Glutamatergic neuron (in vitro differentiated cells): ENCODE measurements at regions not wholly inside any gene's neighbourhood (a gene's known extent, or its start where the extent isn't known, plus 50 kb on each side); places are given as distances from the start of the nearest gene placed in this dataset.

ENCODE experiments used
- DNase-seq: peaks from one replicate; pipeline ENCODE4 v3.0.0; 2022
- H3K27ac Mint-ChIP-seq: one replicate; pipeline ENCODE4 v1.8.0; 2020; ENCODE audit warnings: mild to moderate bottlenecking, mixed read lengths, inconsistent platforms; ENCODE audit not compliant: unreplicated experiment
- H3K27me3 Mint-ChIP-seq: one replicate; pipeline ENCODE4 v1.8.0; 2020; ENCODE audit warnings: mild to moderate bottlenecking, moderate library complexity, mixed read lengths, inconsistent platforms; ENCODE audit not compliant: unreplicated experiment
- H3K36me3 Mint-ChIP-seq: one replicate; pipeline ENCODE4 v1.8.0; 2020; ENCODE audit warnings: mild to moderate bottlenecking, mixed read lengths, inconsistent platforms; ENCODE audit not compliant: unreplicated experiment
- H3K4me1 Mint-ChIP-seq: one replicate; pipeline ENCODE4 v1.8.0; 2020; ENCODE audit warnings: mild to moderate bottlenecking, low read depth, mixed read lengths, inconsistent platforms; ENCODE audit not compliant: unreplicated experiment
- H3K4me3 Mint-ChIP-seq: one replicate; pipeline ENCODE4 v1.8.0; 2020; ENCODE audit warnings: mild to moderate bottlenecking, mixed read lengths, inconsistent platforms; ENCODE audit not compliant: unreplicated experiment
- H3K9me3 Mint-ChIP-seq: one replicate; pipeline ENCODE4 v1.8.0; 2020; ENCODE audit warnings: mild to moderate bottlenecking, moderate library complexity, mixed read lengths, inconsistent platforms; ENCODE audit not compliant: unreplicated experiment
- TF ChIP-seq, protein P1 (sequence below): fragments of 200-600 bp; sonication (generic); IDR thresholded peaks from one replicate; pipeline ENCODE4 v1.5.0; 2021; ENCODE audit not compliant: partially characterized antibody, unreplicated experiment

DNA sequence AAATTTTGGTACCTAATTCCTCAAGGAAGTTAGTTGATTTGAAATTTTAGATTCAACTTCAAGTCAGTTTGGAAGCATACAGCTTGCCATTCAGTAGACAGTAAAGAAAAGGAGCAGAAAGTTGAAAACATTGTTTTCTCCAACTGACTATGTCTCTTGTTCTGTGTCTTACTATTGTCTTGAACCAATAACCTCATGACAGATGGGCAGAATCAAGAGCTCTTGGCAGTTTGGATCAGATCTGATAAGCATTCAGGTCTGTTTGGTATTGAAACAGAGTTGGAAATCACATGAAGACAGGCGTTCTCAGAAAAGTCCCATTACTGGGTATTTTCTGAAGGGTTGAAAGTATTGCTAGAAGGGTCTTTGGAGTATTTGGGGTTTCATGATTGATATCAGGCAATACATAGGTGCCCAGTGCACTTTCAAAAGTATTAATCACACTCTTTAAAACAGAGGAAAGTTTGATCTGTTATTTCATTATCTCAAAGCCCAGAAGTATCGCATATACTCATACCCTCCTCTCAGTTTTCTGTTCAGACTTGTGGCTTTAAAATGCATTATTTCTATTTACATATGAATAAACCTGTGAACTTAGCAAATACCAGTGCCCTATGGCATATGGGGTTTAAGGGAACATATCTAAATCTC is 428.4 kb upstream of the ZEB2 start:
- DNase-seq = no peak
- H3K36me3 Mint-ChIP-seq = no peaks in the 10 kb centered on the region
- TF ChIP-seq, protein P1, sequence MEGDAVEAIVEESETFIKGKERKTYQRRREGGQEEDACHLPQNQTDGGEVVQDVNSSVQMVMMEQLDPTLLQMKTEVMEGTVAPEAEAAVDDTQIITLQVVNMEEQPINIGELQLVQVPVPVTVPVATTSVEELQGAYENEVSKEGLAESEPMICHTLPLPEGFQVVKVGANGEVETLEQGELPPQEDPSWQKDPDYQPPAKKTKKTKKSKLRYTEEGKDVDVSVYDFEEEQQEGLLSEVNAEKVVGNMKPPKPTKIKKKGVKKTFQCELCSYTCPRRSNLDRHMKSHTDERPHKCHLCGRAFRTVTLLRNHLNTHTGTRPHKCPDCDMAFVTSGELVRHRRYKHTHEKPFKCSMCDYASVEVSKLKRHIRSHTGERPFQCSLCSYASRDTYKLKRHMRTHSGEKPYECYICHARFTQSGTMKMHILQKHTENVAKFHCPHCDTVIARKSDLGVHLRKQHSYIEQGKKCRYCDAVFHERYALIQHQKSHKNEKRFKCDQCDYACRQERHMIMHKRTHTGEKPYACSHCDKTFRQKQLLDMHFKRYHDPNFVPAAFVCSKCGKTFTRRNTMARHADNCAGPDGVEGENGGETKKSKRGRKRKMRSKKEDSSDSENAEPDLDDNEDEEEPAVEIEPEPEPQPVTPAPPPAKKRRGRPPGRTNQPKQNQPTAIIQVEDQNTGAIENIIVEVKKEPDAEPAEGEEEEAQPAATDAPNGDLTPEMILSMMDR = no peak
- no peaks in the 10 kb centered on the region for H3K9me3 Mint-ChIP-seq
- no peaks in the 10 kb centered on the region for H3K27me3 Mint-ChIP-seq
- no peak overlapping the region for H3K4me3 Mint-ChIP-seq
- H3K27ac Mint-ChIP-seq = no peak overlapping the region
- H3K4me1 Mint-ChIP-seq = peaks cover 6% of the 10 kb centered on the region

DNA sequence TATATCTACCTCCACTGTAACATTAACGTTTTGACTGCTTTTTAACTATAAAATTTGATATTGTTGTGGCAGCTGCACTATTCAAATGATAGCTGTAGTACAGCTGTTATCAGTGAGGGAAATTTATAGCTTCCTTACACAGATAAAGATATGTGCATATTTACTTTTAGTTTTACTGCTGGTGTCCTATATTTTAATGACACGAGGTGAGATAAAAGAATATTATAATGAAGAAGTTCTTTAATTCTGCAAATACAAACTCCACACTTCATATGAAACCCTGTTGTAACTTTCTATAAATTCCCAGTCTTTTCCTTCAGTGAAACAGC is 427.8 kb upstream of the ZEB2 start:
- TF ChIP-seq, protein P1 = no peak
- H3K27ac Mint-ChIP-seq = no peak overlapping the region
- no peaks in the 10 kb centered on the region for H3K36me3 Mint-ChIP-seq
- peaks cover 6% of the 10 kb centered on the region for H3K4me1 Mint-ChIP-seq
- H3K4me3 Mint-ChIP-seq = no peak overlapping the region
- H3K27me3 Mint-ChIP-seq = no peaks in the 10 kb centered on the region
- DNase-seq = no peak
- H3K9me3 Mint-ChIP-seq = no peaks in the 10 kb centered on the region

DNA sequence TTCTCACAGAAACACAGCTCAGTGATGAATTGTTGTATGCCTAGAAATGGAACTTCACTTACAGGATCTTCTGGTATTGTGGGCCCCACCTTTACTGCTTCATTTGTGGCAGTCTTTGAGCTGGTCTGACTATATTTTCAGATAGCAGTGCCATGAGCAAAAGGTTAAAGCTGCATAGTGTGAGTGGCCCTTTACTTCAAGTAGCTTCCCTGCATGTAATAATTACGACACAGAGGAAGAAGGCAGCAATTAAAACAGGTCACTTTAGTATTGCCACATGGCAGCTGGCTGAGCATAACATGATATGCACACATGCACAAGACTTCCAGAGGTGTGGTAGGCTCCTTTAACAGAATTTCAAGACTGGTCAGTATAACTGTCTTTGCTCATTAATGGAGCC is 426.3 kb upstream of the ZEB2 start:
- H3K27me3 Mint-ChIP-seq = no peaks in the 10 kb centered on the region
- H3K9me3 Mint-ChIP-seq = no peaks in the 10 kb centered on the region
- DNase-seq = no peak
- no peak overlapping the region for H3K27ac Mint-ChIP-seq
- TF ChIP-seq, protein P1 = no peak
- H3K4me1 Mint-ChIP-seq = peaks cover 5% of the 10 kb centered on the region
- no peaks in the 10 kb centered on the region for H3K36me3 Mint-ChIP-seq
- no peak overlapping the region for H3K4me3 Mint-ChIP-seq

DNA sequence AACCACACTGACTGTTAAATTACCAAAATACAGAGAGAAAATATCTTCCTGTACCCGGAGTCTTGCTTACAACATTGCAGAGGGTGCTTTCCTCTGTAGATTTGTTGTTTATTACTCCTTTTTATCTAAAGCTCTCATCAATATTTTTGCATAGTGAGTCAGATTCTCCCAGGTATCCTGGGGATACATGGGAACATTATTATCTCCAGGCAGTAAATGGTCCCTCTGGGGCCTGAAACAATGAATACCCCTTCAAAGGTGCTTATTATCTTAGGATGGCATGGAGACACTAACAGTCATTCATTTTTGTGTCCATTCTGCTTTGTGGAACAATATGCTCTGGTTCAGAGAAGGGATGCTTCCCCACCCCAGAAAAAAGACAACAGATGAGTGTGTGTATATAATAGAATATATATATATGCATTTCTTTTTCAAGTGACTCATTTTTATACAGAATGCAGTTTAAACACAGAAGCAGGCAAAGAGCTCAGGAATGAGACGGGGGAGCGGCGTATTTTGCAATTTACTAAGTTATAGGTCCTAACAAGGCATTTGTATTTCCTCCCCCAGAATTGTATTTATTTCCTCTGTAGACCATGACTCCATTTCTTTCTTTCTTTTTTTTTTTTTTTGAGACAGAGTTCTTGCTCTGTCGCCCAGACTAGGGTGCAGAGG is 424.8 kb upstream of the ZEB2 start:
- TF ChIP-seq, protein P1 = no peak
- H3K27ac Mint-ChIP-seq = no peak overlapping the region
- no peaks in the 10 kb centered on the region for H3K9me3 Mint-ChIP-seq
- no peak for DNase-seq
- H3K4me3 Mint-ChIP-seq = no peak overlapping the region
- H3K27me3 Mint-ChIP-seq = no peaks in the 10 kb centered on the region
- H3K36me3 Mint-ChIP-seq = no peaks in the 10 kb centered on the region
- no peaks in the 10 kb centered on the region for H3K4me1 Mint-ChIP-seq

DNA sequence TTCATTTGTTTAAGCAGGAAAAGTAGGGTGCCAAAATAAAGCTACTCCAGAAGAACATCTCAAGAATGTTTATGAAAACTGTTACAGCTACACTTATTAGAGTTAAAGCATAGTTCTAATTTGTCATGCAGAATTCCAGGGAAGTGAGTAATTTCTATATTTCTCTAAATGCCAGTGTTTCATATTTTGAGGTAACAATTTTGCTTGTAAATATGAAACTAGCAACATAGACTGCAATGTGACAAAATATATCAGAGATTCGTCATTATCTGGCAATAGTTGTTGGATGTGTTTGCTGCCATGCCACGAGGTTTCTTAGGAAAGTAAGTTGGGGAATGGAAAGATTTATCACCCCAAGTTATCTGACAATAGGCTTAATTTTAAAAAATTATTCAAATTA is 424.1 kb upstream of the ZEB2 start:
- Mint-ChIP-seq H3K4me3 (no peak overlapping the region), H3K27ac (no peak overlapping the region), H3K4me1 (no peaks in the 10 kb centered on the region), H3K36me3 (no peaks in the 10 kb centered on the region), H3K9me3 (no peaks in the 10 kb centered on the region), H3K27me3 (no peaks in the 10 kb centered on the region)
- TF ChIP-seq, protein P1 = no peak
- no peak for DNase-seq
